HepG2 (cell line): ENCODE measurements at regions not wholly inside any gene's neighbourhood (a gene's known extent, or its start where the extent isn't known, plus 50 kb on each side); places are given as distances from the start of the nearest gene placed in this dataset.
A peak's percentile ranks its signal among the peaks of the same experiment; 100 is the strongest.

Experiments
- ATAC-seq: fragments of 200-7000 bp; cut with Tn5 transposase; 3 replicates; pipeline ENCODE4 v1.9.1; 2020; ENCODE audit warnings: mild to moderate bottlenecking, moderate library complexity
- BruUV-seq: library from RNA; stranded (reverse); fragments of 400-500 nt; replicated peaks from 2 replicates; lab custom pipeline; 2021; lab: Mats Ljungman, UMichigan
- CTCF ChIA-PET: fragments of 300-600 bp; formaldehyde crosslinking; extraction: SDS; loops from one replicate; lab custom pipeline; 2021; ENCODE audit warnings: low total read pairs, inconsistent platforms, low intra/inter-chr PET ratio; lab: Yijun Ruan, JAX
- POLR2A ChIA-PET: fragments of 350-600 bp; sonication (Branson Sonifier 250); formaldehyde crosslinking; loops from one replicate; lab custom pipeline; 2020; ENCODE audit warnings: antibody characterized with exemption, inconsistent platforms; lab: Yijun Ruan, JAX
- DNase-seq: peaks from one replicate; pipeline ENCODE4 v3.0.0-alpha.2; 2015; ENCODE audit warnings: low spot score
- FAIRE-seq: peaks from 3 replicates; lab custom pipeline; 2011; peaks lifted over from hg19 to GRCh38; lab: Jason Lieb, UNC
- H2AFZ ChIP-seq: one replicate; pipeline ENCODE4 v1.6.1; 2011; ENCODE audit warnings: low read length, inconsistent platforms
- H3K27ac ChIP-seq: fragments of 300-600 bp; 3 replicates; pipeline ENCODE4 v1.8.0; 2011; ENCODE audit warnings: mixed run types, mild to moderate bottlenecking, mixed read lengths, low read length, inconsistent platforms; ENCODE audit not compliant: insufficient read depth; ENCODE audit errors: extremely low read length
- H3K27me3 ChIP-seq, 2 experiments: fragments of 200-600 bp in 1 of 2; 2 replicates in 1 of 2; 3 replicates in 1 of 2; pipeline versions ENCODE4 v1.6.0 to v1.8.0; 2011; ENCODE audit warnings: low read length in 2 of 2, mild to moderate bottlenecking in 2 of 2, moderate library complexity in 2 of 2, inconsistent platforms in 1 of 2; ENCODE audit not compliant: insufficient read depth in 2 of 2, control insufficient read depth in 1 of 2
- H3K36me3 ChIP-seq, 2 experiments: fragments of 200-600 bp in 1 of 2; replicated peaks in 1 of 2; 2 replicates in 1 of 2; 3 replicates in 1 of 2; pipeline versions ENCODE4 v1.5.1 to v1.8.0; 2011; ENCODE audit warnings: low read length in 2 of 2, inconsistent platforms in 1 of 2; ENCODE audit not compliant: insufficient read depth in 2 of 2, control insufficient read depth in 1 of 2
- H3K4me1 ChIP-seq: 2 replicates; pipeline ENCODE4 v1.5.1; 2012; ENCODE audit warnings: low read length, inconsistent platforms; ENCODE audit not compliant: insufficient read depth
- H3K4me2 ChIP-seq: 2 replicates; pipeline ENCODE4 v1.6.0; 2011; ENCODE audit warnings: low read depth, low read length, inconsistent platforms
- H3K4me3 ChIP-seq, 3 experiments: fragments of 200-600 bp in 1 of 3; sonication (generic), shearing (Covaris generic) in 1 of 3; replicated peaks in 1 of 3; 2 replicates each; pipeline ENCODE4 v1.5.1; 2011 to 2016; ENCODE audit warnings: low read length in 3 of 3, inconsistent platforms in 2 of 3, low read depth in 2 of 3, mild to moderate bottlenecking in 2 of 3, control low read depth in 1 of 3, mixed read lengths in 1 of 3; ENCODE audit not compliant: insufficient read depth in 1 of 3
- H3K79me2 ChIP-seq: one replicate; pipeline ENCODE4 v1.6.1; 2011; ENCODE audit warnings: low read length, inconsistent platforms; ENCODE audit not compliant: insufficient read depth
- H3K9ac ChIP-seq: 2 replicates; pipeline ENCODE4 v1.6.0; 2011; ENCODE audit warnings: mild to moderate bottlenecking, low read depth, low read length, inconsistent platforms; ENCODE audit not compliant: insufficient read depth
- H3K9me3 ChIP-seq: 2 replicates; pipeline ENCODE4 v1.5.1; 2012; ENCODE audit warnings: mild to moderate bottlenecking, low read length
- H4K20me1 ChIP-seq: 2 replicates; pipeline ENCODE4 v1.6.0; 2011; ENCODE audit warnings: inconsistent platforms, mild to moderate bottlenecking, low read length, moderate library complexity; ENCODE audit not compliant: insufficient read depth
- AHR ChIP-seq: IDR thresholded peaks from 2 replicates; pipeline ENCODE4 v1.6.1; 2018; ENCODE audit warnings: missing genetic modification reagents, missing compliant biosample characterization
- CEBPB ChIP-seq: IDR thresholded peaks from 2 replicates; pipeline ENCODE4 v1.6.1; 2011; ENCODE audit warnings: low read depth, low read length, improper control_type of control experiment, borderline replicate concordance
- FOXK2 ChIP-seq: fragments of 450-650 bp; IDR thresholded peaks from 2 replicates; pipeline ENCODE4 v1.6.1; 2016
- TBX2 ChIP-seq: sonication (generic); formaldehyde crosslinking; IDR thresholded peaks from 2 replicates; pipeline ENCODE4 v1.5.0; 2020; ENCODE audit warnings: missing genetic modification reagents, mild to moderate bottlenecking, borderline replicate concordance
- ZBTB3 ChIP-seq: sonication (generic); formaldehyde crosslinking; IDR thresholded peaks from 2 replicates; pipeline ENCODE4 v1.4.0; 2020; ENCODE audit warnings: low read depth, mild to moderate bottlenecking, moderate library complexity, missing genetic modification reagents, borderline replicate concordance
- ZNF225 ChIP-seq: sonication (generic); formaldehyde crosslinking; IDR thresholded peaks from 2 replicates; pipeline ENCODE4 v1.4.0; 2020; ENCODE audit warnings: mild to moderate bottlenecking, missing genetic modification reagents
- ZSCAN22 ChIP-seq: sonication (generic); formaldehyde crosslinking; IDR thresholded peaks from 2 replicates; pipeline ENCODE4 v1.4.0; 2020; ENCODE audit warnings: mild to moderate bottlenecking, missing genetic modification reagents
- WGBS: methylation state at CpG from one replicate; pipeline ENCODE4 v1.1.6; 2017; ENCODE audit warnings: low lambda C conversion rate; 5-methylcytosine and 5-hydroxymethylcytosine counted together
- in situ Hi-C: cut with HindIII; loops from 2 replicates; pipeline ENCODE4 v1.10.0; 2017; ENCODE audit warnings: low pct_unique_long_range_greater_than_20kb; ENCODE audit not compliant: extremely low pct_ligation_motif_present
- intact Hi-C: fragments of 100-400 bp; cut with micrococcal nuclease; formaldehyde crosslinking; loops from one replicate; pipeline ENCODE4 v1.10.0; 2022; ENCODE audit not compliant: unreplicated experiment

GRCh38 chr12:89213139-89213538, 139.2 kb downstream of the DUSP6 start:
- CTCF ChIA-PET: no interaction called here
- Histone ChIP-seq H2AFZ (no peak overlapping the region), H3K4me2 (no peak overlapping the region), H4K20me1 (no peaks in the 10 kb centered on the region), H3K4me1 (peaks cover 24% of the 10 kb centered on the region), H3K9me3 (no peaks in the 10 kb centered on the region), H3K27me3 (no peaks in the 10 kb centered on the region), H3K36me3 (no peaks in the 10 kb centered on the region), H3K9ac (no peak overlapping the region), H3K79me2 (no peaks in the 10 kb centered on the region), H3K4me3 (no peak overlapping the region), H3K27ac (no peak overlapping the region)
- intact Hi-C loops: no loop called here
- WGBS: 83% methylated on average over 1 of the region's 1 CpG
- in situ Hi-C loops: no loop called here
- POLR2A ChIA-PET: no interaction called here
- TF ChIP-seq FOXK2 (no peak), ZBTB3 (CRISPR knock-in tag) (no peak), TBX2 (CRISPR knock-in tag) (no peak), ZSCAN22 (CRISPR knock-in tag) (no peak), ZNF225 (no peak)
- FAIRE-seq: no peak
- no peak for DNase-seq
- BruUV-seq: no TSS peak
- no peak for ATAC-seq

DNA sequence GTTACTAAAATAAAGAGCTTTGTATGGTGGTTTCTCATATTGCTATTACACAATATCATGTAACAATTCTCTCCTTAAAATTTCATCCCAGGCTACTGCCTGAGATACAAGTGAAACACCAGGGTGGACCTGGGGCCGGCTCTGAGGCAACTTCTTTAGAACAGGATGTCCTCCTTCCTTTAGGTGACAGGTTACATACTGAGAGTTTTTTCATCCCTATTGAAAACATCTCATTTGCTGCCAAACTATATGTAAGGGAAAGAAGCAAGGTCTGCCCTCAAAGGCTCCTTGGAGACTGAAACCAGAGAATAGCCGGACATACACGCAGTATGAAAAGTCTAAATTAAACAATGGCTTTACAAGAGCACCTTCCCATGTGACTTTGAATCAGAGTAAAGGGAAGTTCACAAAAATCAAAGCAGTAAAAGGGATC, 139.9 kb downstream of the DUSP6 start:
- ATAC-seq: no peak

More for the DNA sequence above, 139.9 kb downstream of the DUSP6 start:
- Histone ChIP-seq H3K36me3 (no peaks in the 10 kb centered on the region), H4K20me1 (no peaks in the 10 kb centered on the region), H3K27ac (no peak overlapping the region), H2AFZ (no peak overlapping the region), H3K4me3 (no peak overlapping the region), H3K27me3 (no peaks in the 10 kb centered on the region), H3K9me3 (no peaks in the 10 kb centered on the region), H3K4me2 (no peak overlapping the region), H3K79me2 (no peaks in the 10 kb centered on the region), H3K9ac (no peak overlapping the region), H3K4me1 (peaks cover 24% of the 10 kb centered on the region)
- no peak for FAIRE-seq
- TF ChIP-seq CEBPB (peak; percentile 42; the same call in 1 of the 2 replicates), AHR (CRISPR knock-in tag) (no peak)
- no TSS peak for BruUV-seq
- ChIA-PET CTCF (no interaction called here), POLR2A (no interaction called here)
- intact Hi-C loops: no loop called here
- WGBS: 5% methylated on average over 3 of the region's 3 CpGs
- no peak for DNase-seq
- in situ Hi-C loops: no loop called here
